ENCODE measurements at regions not wholly inside any gene's neighbourhood (a gene's known extent, or its start where the extent isn't known, plus 50 kb on each side); places are given as distances from the start of the nearest gene placed in this dataset.

DNA sequence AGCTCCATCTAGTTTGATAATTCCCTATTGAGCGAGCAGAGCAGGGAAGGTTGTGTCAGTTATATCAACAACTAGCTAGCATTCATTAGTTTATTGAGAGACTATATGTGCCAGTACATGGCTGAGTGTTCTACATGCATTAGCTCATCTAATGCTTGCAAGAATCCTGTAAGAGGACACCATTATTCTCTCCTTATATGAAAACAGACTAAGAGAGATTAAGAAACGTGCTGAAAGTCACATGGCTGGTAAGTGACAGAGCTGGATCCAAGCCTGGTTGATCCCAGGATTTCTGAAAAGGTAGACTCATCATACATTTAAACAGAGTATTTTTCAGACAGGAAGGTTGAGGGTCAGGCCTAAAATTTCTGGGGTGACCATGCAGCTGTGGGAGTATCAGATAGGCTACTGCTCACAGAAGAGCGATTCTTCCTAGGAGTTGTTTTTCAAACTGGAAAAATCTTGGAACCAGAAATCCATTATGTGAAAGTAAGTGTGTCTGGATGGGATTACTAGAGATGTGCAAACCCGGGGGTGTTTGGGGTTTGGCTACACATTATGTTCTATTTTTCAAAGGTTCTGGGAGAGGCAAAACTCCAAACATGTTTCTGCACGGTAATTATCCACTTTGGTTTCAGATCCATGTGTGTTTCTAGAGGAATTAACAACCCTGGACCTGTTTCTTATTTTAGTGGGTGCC is 213.3 kb downstream of the FAM76B start:
- TF ChIP-seq, protein P1, sequence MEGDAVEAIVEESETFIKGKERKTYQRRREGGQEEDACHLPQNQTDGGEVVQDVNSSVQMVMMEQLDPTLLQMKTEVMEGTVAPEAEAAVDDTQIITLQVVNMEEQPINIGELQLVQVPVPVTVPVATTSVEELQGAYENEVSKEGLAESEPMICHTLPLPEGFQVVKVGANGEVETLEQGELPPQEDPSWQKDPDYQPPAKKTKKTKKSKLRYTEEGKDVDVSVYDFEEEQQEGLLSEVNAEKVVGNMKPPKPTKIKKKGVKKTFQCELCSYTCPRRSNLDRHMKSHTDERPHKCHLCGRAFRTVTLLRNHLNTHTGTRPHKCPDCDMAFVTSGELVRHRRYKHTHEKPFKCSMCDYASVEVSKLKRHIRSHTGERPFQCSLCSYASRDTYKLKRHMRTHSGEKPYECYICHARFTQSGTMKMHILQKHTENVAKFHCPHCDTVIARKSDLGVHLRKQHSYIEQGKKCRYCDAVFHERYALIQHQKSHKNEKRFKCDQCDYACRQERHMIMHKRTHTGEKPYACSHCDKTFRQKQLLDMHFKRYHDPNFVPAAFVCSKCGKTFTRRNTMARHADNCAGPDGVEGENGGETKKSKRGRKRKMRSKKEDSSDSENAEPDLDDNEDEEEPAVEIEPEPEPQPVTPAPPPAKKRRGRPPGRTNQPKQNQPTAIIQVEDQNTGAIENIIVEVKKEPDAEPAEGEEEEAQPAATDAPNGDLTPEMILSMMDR (IDR thresholded peaks at IDR 0.05; ENCODE audit: extremely low read depth in 1 of 2, insufficient read depth in 1 of 2, low read depth in 1 of 2, low read length in 2 of 2): no peak
- TF ChIP-seq POLR2A (IDR thresholded peaks at IDR 0.05; ENCODE audit: low read depth, low read length) (no peak), JUN (IDR thresholded peaks at IDR 0.05; ENCODE audit: borderline replicate concordance, insufficient read depth, insufficient read length, low read depth) (no peak), GATA2 (IDR thresholded peaks at IDR 0.05; ENCODE audit: insufficient read depth, insufficient read length, low read depth, low read length) (no peak), POLR2AphosphoS5 (IDR thresholded peaks at IDR 0.05; ENCODE audit: insufficient read depth, low read depth, low read length) (no peak), EZH2 (IDR thresholded peaks at IDR 0.05; ENCODE audit: borderline replicate concordance, low read depth, low read length, severe bottlenecking) (no peak)
- TF ChIP-seq, protein P2, sequence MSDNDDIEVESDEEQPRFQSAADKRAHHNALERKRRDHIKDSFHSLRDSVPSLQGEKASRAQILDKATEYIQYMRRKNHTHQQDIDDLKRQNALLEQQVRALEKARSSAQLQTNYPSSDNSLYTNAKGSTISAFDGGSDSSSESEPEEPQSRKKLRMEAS (IDR thresholded peaks at IDR 0.05; ENCODE audit: insufficient read depth, insufficient read length): no peak

All from endothelial cell of umbilical vein (primary cell).